ENCODE measurements at regions not wholly inside any gene's neighbourhood (a gene's known extent, or its start where the extent isn't known, plus 50 kb on each side); places are given as distances from the start of the nearest gene placed in this dataset.
A peak's percentile ranks its signal among the peaks of the same experiment; 100 is the strongest.

- BruUV-seq (replicated peaks): no TSS peak
- TF ChIP-seq CTCF (IDR thresholded peaks at IDR 0.05; ENCODE audit: unreplicated experiment): no peak
- ChIA-PET POLR2A (no interaction called here), CTCF (interaction anchor here (3.0 kb wide), 1 partner anchor 49 kb away, joined by 11 read pairs; no protein-coding TSS in a partner anchor)
- Mint-ChIP-seq H3K27me3 (ENCODE audit: insufficient read depth, unreplicated experiment) (no peaks in the 10 kb centered on the region), H3K9me3 (ENCODE audit: unreplicated experiment) (no peaks in the 10 kb centered on the region), H3K4me1 (ENCODE audit: insufficient read depth, unreplicated experiment) (no peaks in the 10 kb centered on the region), H3K36me3 (ENCODE audit: insufficient read depth, unreplicated experiment) (no peaks in the 10 kb centered on the region), H3K27ac (ENCODE audit: low read depth, unreplicated experiment) (no peak overlapping the region), H3K4me3 (ENCODE audit: unreplicated experiment) (no peak overlapping the region)
- intact Hi-C loops (cut with micrococcal nuclease): no loop called here
- no peak for DNase-seq (ENCODE audit: unreplicated experiment)
Observed at GRCh38 chr18:44179693-44180092, 501.0 kb upstream of the SETBP1 start.

GRCh38 chr18:44180683-44181082 is 500.0 kb upstream of the SETBP1 start:
- POLR2A ChIA-PET: interaction anchor here (0.7 kb wide), 1 partner anchor 1027 kb away, joined by 4 read pairs; no protein-coding TSS in a partner anchor

GRCh38 chr18:44181951-44182747 is 498.5 kb upstream of the SETBP1 start:
- TF ChIP-seq CTCF (IDR thresholded peaks at IDR 0.05; ENCODE audit: unreplicated experiment): no peak
- ChIA-PET CTCF (no interaction called here), POLR2A (interaction anchor here (1.1 kb wide), 1 partner anchor 33 kb away, joined by 3 read pairs; no protein-coding TSS in a partner anchor)
- Mint-ChIP-seq H3K27me3 (ENCODE audit: insufficient read depth, unreplicated experiment) (no peaks in the 10 kb centered on the region), H3K27ac (ENCODE audit: low read depth, unreplicated experiment) (no peak overlapping the region), H3K36me3 (ENCODE audit: insufficient read depth, unreplicated experiment) (no peaks in the 10 kb centered on the region), H3K4me3 (ENCODE audit: unreplicated experiment) (no peak overlapping the region), H3K4me1 (ENCODE audit: insufficient read depth, unreplicated experiment) (no peaks in the 10 kb centered on the region), H3K9me3 (ENCODE audit: unreplicated experiment) (no peaks in the 10 kb centered on the region)
- intact Hi-C loops (cut with micrococcal nuclease): no loop called here
- DNase-seq (ENCODE audit: unreplicated experiment): peak; percentile 25
- no TSS peak for BruUV-seq (replicated peaks)

More at GRCh38 chr18:44180683-44181082, 500.0 kb upstream of the SETBP1 start:
- no TSS peak for BruUV-seq (replicated peaks)
- CTCF ChIA-PET: no interaction called here
- H3K9me3 Mint-ChIP-seq (ENCODE audit: unreplicated experiment): no peaks in the 10 kb centered on the region
- DNase-seq (ENCODE audit: unreplicated experiment): peak; percentile 83
- H3K27ac Mint-ChIP-seq (ENCODE audit: low read depth, unreplicated experiment): no peak overlapping the region
- no peaks in the 10 kb centered on the region for H3K4me1 Mint-ChIP-seq (ENCODE audit: insufficient read depth, unreplicated experiment)
- H3K4me3 Mint-ChIP-seq (ENCODE audit: unreplicated experiment): no peak overlapping the region
- no peak for TF ChIP-seq CTCF (IDR thresholded peaks at IDR 0.05; ENCODE audit: unreplicated experiment)
- intact Hi-C loops (cut with micrococcal nuclease): no loop called here
- H3K27me3 Mint-ChIP-seq (ENCODE audit: insufficient read depth, unreplicated experiment): no peaks in the 10 kb centered on the region
- H3K36me3 Mint-ChIP-seq (ENCODE audit: insufficient read depth, unreplicated experiment): no peaks in the 10 kb centered on the region

GRCh38 chr18:44186001-44186400 is 494.7 kb upstream of the SETBP1 start:
- Mint-ChIP-seq H3K4me1 (ENCODE audit: insufficient read depth, unreplicated experiment) (no peaks in the 10 kb centered on the region), H3K27ac (ENCODE audit: low read depth, unreplicated experiment) (no peak overlapping the region), H3K9me3 (ENCODE audit: unreplicated experiment) (no peaks in the 10 kb centered on the region), H3K4me3 (ENCODE audit: unreplicated experiment) (no peak overlapping the region), H3K27me3 (ENCODE audit: insufficient read depth, unreplicated experiment) (no peaks in the 10 kb centered on the region), H3K36me3 (ENCODE audit: insufficient read depth, unreplicated experiment) (no peaks in the 10 kb centered on the region)
- no peak for TF ChIP-seq CTCF (IDR thresholded peaks at IDR 0.05; ENCODE audit: unreplicated experiment)
- POLR2A ChIA-PET: no interaction called here
- CTCF ChIA-PET: no interaction called here
- DNase-seq (ENCODE audit: unreplicated experiment): no peak
- BruUV-seq (replicated peaks): no TSS peak
- intact Hi-C loops (cut with micrococcal nuclease): no loop called here
